ENCODE measurements at regions not wholly inside any gene's neighbourhood (a gene's known extent, or its start where the extent isn't known, plus 50 kb on each side); places are given as distances from the start of the nearest gene placed in this dataset.

GRCh38 chr15:46853600-46853999 lies 863.7 kb upstream of the SEMA6D start:
- no peak overlapping the region for H3K14ac ChIP-seq (ENCODE audit: insufficient read length)
- no peaks in the 10 kb centered on the region for H3K23me2 ChIP-seq (ENCODE audit: low read depth, low read length)
- H3K79me1 ChIP-seq (ENCODE audit: low read depth, low read length): no peaks in the 10 kb centered on the region
- H3K4me2 ChIP-seq (ENCODE audit: insufficient read depth in 1 of 2, low read depth in 2 of 2, low read length in 2 of 2): no peak overlapping the region
- H2BK5ac ChIP-seq (ENCODE audit: low read depth, low read length): no peak overlapping the region
- no peaks in the 10 kb centered on the region for H3K4me1 ChIP-seq (replicated peaks in 1 of 4; ENCODE audit: control insufficient read depth in 3 of 4, insufficient read depth in 4 of 4, low read length in 3 of 4)
- no peak overlapping the region for H3K56ac ChIP-seq (replicated peaks; ENCODE audit: insufficient read length, low read depth, low read length)
- no peaks in the 10 kb centered on the region; a peak in 1 of 4 replicates for H3K9me3 ChIP-seq (ENCODE audit: insufficient read depth in 2 of 2, low read depth in 1 of 2, low read length in 1 of 2)
- H4K91ac ChIP-seq (replicated peaks; ENCODE audit: insufficient read length, low read length): no peak overlapping the region
- no peak overlapping the region for H3K23ac ChIP-seq (ENCODE audit: insufficient read length)
- CTCF ChIA-PET (ENCODE audit: partially characterized antibody): no interaction called here
- H2BK15ac ChIP-seq (ENCODE audit: low read length): no peak overlapping the region
- H3K79me2 ChIP-seq (ENCODE audit: control insufficient read depth in 1 of 2, insufficient read depth in 2 of 2, low read length in 2 of 2): no peaks in the 10 kb centered on the region
- H3K27me3 ChIP-seq (replicated peaks in 1 of 4; ENCODE audit: control insufficient read depth in 3 of 4, extremely low read depth in 1 of 4, insufficient read depth in 3 of 4, low read length in 3 of 4): no peaks in the 10 kb centered on the region
- POLR2A ChIA-PET (ENCODE audit: partially characterized antibody): no interaction called here
- DNase-seq (ENCODE audit: low read depth in 1 of 2, low spot score in 2 of 2) (no peak), FAIRE-seq (no peak)
- no peak overlapping the region for H2AFZ ChIP-seq (ENCODE audit: low read length)
- no peaks in the 10 kb centered on the region for H4K20me1 ChIP-seq (replicated peaks in 1 of 2; ENCODE audit: control insufficient read depth in 1 of 2, insufficient read depth in 2 of 2, low read length in 2 of 2)
- no peak overlapping the region for H3K9ac ChIP-seq (replicated peaks in 1 of 4; ENCODE audit: extremely low read depth in 1 of 4, low read depth in 3 of 4, low read length in 3 of 4)
- no peak overlapping the region for H3K18ac ChIP-seq (ENCODE audit: extremely low read depth, low read length)
- H2AK5ac ChIP-seq (ENCODE audit: low read depth, low read length): no peak overlapping the region
- H2BK120ac ChIP-seq (replicated peaks; ENCODE audit: low read depth, low read length): no peak overlapping the region
- no peak overlapping the region for H3K27ac ChIP-seq (ENCODE audit: low read depth, low read length)
- 91% methylated on average over 2 of the region's 2 CpGs; no CpG with 5 or more reads in 1 of the 2 experiments for WGBS, 2 experiments (ENCODE audit: extremely low coverage in 1 of 2, insufficient coverage in 1 of 2, insufficient read length in 1 of 2, insufficient replicate concordance in 2 of 2, low coverage in 1 of 2, low lambda C conversion rate in 2 of 2, missing lambda C conversion rate in 1 of 2)
- no peak overlapping the region for H4K8ac ChIP-seq (ENCODE audit: extremely low read depth, insufficient read depth, low read length)
- H3K4ac ChIP-seq (replicated peaks; ENCODE audit: insufficient read length, low read depth, low read length): no peak overlapping the region
- no peak overlapping the region for H4K5ac ChIP-seq (ENCODE audit: insufficient read length, low read depth, low read length)
- H3K36me3 ChIP-seq (ENCODE audit: control insufficient read depth in 2 of 4, insufficient read depth in 4 of 4, low read length in 3 of 4): no peaks in the 10 kb centered on the region
- no peak overlapping the region for H2BK12ac ChIP-seq (ENCODE audit: low read depth, low read length)
- no peak overlapping the region for H3K4me3 ChIP-seq (ENCODE audit: extremely low read depth in 1 of 4, insufficient read depth in 2 of 4, low read depth in 3 of 4, low read length in 4 of 4)
- H2BK20ac ChIP-seq (ENCODE audit: low read length): no peak overlapping the region
- TF ChIP-seq RXRA (IDR thresholded peaks at IDR 0.05; ENCODE audit: insufficient read depth, low read depth, low read length): no peak
- TF ChIP-seq SIRT6 (IDR thresholded peaks at IDR 0.05; ENCODE audit: low read length): no peak
- TF ChIP-seq RBBP5 (IDR thresholded peaks at IDR 0.05; ENCODE audit: borderline replicate concordance, low read depth, low read length): no peak
- no peak for TF ChIP-seq SP1 (IDR thresholded peaks at IDR 0.05; ENCODE audit: low read depth, low read length)
- TF ChIP-seq KDM1A (IDR thresholded peaks at IDR 0.05; ENCODE audit: borderline replicate concordance, low read length): no peak
- TF ChIP-seq CREB1 (IDR thresholded peaks at IDR 0.05): no peak
- TF ChIP-seq MAFK (IDR thresholded peaks at IDR 0.05; ENCODE audit: low read depth, low read length): no peak
- no peak for TF ChIP-seq CTCF (IDR thresholded peaks at IDR 0.05; ENCODE audit: control extremely low read depth in 1 of 3, insufficient read depth in 1 of 3, low read depth in 1 of 3, low read length in 3 of 3)
- TF ChIP-seq PHF8 (conservative IDR thresholded peaks at IDR 0.05; ENCODE audit: low read depth, low read length): no peak
- TF ChIP-seq SP2 (IDR thresholded peaks at IDR 0.05; ENCODE audit: low read length): no peak
- TF ChIP-seq HDAC2 (IDR thresholded peaks at IDR 0.05; ENCODE audit: borderline replicate concordance in 1 of 2, low read depth in 2 of 2, low read length in 2 of 2): no peak
- TF ChIP-seq SUZ12 (IDR thresholded peaks at IDR 0.05; ENCODE audit: low read length): no peak
- TF ChIP-seq TBP (IDR thresholded peaks at IDR 0.05; ENCODE audit: low read depth, low read length): no peak

All from H1 (cell line).